A549 (cell line): ENCODE measurements at regions not wholly inside any gene's neighbourhood (a gene's known extent, or its start where the extent isn't known, plus 50 kb on each side); places are given as distances from the start of the nearest gene placed in this dataset.

ENCODE experiments used
- BCL3 ChIP-seq: fragments of >200 bp; sonication (Bioruptor Twin); formaldehyde crosslinking; IDR thresholded peaks from 3 replicates; pipeline ENCODE4 v1.6.1; 2016
- CTCF ChIP-seq: fragments of >200 bp; sonication (Bioruptor Twin); formaldehyde crosslinking; IDR thresholded peaks from 3 replicates; pipeline ENCODE4 v1.5.1; 2016
- HOXB5 ChIP-seq: fragments of 250-450 bp; sonication (Bioruptor Pico); IDR thresholded peaks from 2 replicates; pipeline ENCODE4 v1.5.0; 2020; ENCODE audit warnings: mild to moderate bottlenecking, moderate library complexity
- PBX3 ChIP-seq: IDR thresholded peaks from 2 replicates; pipeline ENCODE4 v1.6.1; 2012
- SMC3 ChIP-seq: fragments of >200 bp; sonication (Bioruptor Twin); formaldehyde crosslinking; IDR thresholded peaks from 3 replicates; pipeline ENCODE4 v1.6.1; 2018; ENCODE audit warnings: inconsistent platforms

GRCh38 chr5:134055015-134055414 is 50.2 kb upstream of the VDAC1 start (continued):
- TF ChIP-seq PBX3 (no peak), HOXB5 (CRISPR knock-in tag) (no peak), BCL3 (no peak), CTCF (no peak), SMC3 (no peak)
